AG09309 (cell line): ENCODE measurements at regions not wholly inside any gene's neighbourhood (a gene's known extent, or its start where the extent isn't known, plus 50 kb on each side); places are given as distances from the start of the nearest gene placed in this dataset.

Source experiments
- DNase-seq: peaks from one replicate; pipeline ENCODE4 v3.0.0-alpha.2; 2010; ENCODE audit warnings: low read depth
- H3K4me3 ChIP-seq: 2 replicates; pipeline ENCODE4 v1.5.1; 2011; ENCODE audit warnings: mild to moderate bottlenecking, low read depth, low read length, moderate library complexity; ENCODE audit not compliant: control insufficient read depth
- TF ChIP-seq, protein P1 (sequence below): IDR thresholded peaks from 2 replicates; pipeline ENCODE4 v1.5.1; 2011; ENCODE audit warnings: mild to moderate bottlenecking, low read depth, low read length, inconsistent platforms; ENCODE audit not compliant: insufficient read depth, control insufficient read depth; ENCODE audit errors: missing control alignments

GRCh38 chr14:48991141-48991540 is 595.0 kb downstream of the RPS29 start:
- TF ChIP-seq, protein P1, sequence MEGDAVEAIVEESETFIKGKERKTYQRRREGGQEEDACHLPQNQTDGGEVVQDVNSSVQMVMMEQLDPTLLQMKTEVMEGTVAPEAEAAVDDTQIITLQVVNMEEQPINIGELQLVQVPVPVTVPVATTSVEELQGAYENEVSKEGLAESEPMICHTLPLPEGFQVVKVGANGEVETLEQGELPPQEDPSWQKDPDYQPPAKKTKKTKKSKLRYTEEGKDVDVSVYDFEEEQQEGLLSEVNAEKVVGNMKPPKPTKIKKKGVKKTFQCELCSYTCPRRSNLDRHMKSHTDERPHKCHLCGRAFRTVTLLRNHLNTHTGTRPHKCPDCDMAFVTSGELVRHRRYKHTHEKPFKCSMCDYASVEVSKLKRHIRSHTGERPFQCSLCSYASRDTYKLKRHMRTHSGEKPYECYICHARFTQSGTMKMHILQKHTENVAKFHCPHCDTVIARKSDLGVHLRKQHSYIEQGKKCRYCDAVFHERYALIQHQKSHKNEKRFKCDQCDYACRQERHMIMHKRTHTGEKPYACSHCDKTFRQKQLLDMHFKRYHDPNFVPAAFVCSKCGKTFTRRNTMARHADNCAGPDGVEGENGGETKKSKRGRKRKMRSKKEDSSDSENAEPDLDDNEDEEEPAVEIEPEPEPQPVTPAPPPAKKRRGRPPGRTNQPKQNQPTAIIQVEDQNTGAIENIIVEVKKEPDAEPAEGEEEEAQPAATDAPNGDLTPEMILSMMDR = no peak
- no peak overlapping the region for H3K4me3 ChIP-seq
- DNase-seq = no peak

GRCh38 chr14:48983351-48983888 is 602.8 kb downstream of the RPS29 start:
- no peak overlapping the region for H3K4me3 ChIP-seq
- DNase-seq = no peak
- TF ChIP-seq, protein P1 = no peak

DNA sequence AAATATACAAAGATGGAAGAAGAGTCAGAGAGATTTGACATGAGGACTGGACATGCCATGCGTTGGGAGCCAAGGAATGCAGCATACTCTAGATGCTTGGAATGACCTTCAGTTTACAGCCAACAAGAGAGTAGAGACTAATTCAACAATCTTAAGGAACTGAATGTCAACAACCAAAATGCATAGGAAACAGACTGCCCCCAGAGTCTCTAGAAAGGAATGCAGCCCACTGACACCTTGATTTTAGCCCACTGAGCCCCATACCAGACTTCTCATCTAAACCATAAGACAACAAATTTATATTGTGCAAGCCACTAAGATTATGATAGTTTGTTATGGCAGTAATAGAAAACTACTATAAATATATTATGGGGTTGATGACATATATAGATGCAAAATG is 611.2 kb downstream of the RPS29 start:
- TF ChIP-seq, protein P1 = no peak
- no peak for DNase-seq
- no peak overlapping the region for H3K4me3 ChIP-seq

GRCh38 chr14:48973151-48973550 is 613.0 kb downstream of the RPS29 start:
- H3K4me3 ChIP-seq = no peak overlapping the region
- TF ChIP-seq, protein P1 = no peak
- DNase-seq = no peak

DNA sequence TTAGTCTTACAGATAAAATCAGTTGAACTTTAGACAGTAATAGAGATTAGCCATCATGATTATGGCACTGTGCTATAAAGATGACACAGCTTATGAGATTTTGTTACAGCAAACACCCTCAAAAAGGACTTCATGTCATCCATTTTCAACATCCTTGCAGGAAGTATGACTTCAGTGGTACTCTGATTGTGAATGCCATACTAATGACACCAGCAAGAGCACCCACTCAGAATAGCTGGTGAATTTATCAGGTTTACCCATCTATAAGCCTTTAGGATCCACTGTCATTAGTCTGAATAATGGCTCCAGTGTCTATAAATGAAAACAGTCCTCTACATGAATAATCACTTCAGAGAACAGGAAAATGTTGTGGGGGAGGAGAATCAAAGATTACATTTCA is 615.2 kb downstream of the RPS29 start:
- H3K4me3 ChIP-seq = no peak overlapping the region
- TF ChIP-seq, protein P1 = no peak
- DNase-seq = no peak

GRCh38 chr14:48967419-48967818 is 618.8 kb downstream of the RPS29 start:
- no peak overlapping the region for H3K4me3 ChIP-seq
- TF ChIP-seq, protein P1 = no peak
- DNase-seq = no peak
